ENCODE measurements at regions not wholly inside any gene's neighbourhood (a gene's known extent, or its start where the extent isn't known, plus 50 kb on each side); places are given as distances from the start of the nearest gene placed in this dataset.

DNA sequence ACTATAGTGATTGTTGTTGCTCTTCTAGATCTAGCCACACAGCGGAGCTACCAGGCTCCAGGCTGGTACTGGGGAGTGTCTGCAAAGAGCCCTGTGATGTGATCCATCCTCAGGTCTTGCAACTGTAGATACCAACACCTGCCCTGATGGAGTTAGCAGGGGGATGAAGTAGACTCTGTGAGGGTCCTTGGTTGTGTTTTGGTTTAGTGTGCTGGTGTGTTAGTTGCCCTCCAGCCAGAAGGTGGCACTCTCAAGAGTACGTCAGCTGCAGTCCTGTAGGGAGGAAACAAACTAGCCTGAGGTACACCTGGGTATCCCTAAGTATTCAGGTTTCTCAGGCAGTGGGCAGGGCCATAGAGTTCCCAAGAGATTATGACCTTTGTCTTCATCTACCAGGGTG lies 81.2 kb upstream of the TMPRSS2 start:
- Histone ChIP-seq H3K9me3 (ENCODE audit: control insufficient read depth, low read length) (no peaks in the 10 kb centered on the region), H3K4me2 (ENCODE audit: low read length) (no peak overlapping the region), H3K9ac (no peak overlapping the region), H3K4me1 (no peaks in the 10 kb centered on the region), H3K27me3 (ENCODE audit: control insufficient read depth, insufficient read depth, low read length) (no peaks in the 10 kb centered on the region), H3K36me3 (ENCODE audit: control insufficient read depth, insufficient read depth, low read length) (no peaks in the 10 kb centered on the region), H2AFZ (no peak overlapping the region), H3K4me3 (ENCODE audit: low read depth, low read length) (no peak overlapping the region), H3K27ac (no peak overlapping the region), H3K79me2 (no peaks in the 10 kb centered on the region)
- TF ChIP-seq CTCF (IDR thresholded peaks at IDR 0.05), result no peak

DNA sequence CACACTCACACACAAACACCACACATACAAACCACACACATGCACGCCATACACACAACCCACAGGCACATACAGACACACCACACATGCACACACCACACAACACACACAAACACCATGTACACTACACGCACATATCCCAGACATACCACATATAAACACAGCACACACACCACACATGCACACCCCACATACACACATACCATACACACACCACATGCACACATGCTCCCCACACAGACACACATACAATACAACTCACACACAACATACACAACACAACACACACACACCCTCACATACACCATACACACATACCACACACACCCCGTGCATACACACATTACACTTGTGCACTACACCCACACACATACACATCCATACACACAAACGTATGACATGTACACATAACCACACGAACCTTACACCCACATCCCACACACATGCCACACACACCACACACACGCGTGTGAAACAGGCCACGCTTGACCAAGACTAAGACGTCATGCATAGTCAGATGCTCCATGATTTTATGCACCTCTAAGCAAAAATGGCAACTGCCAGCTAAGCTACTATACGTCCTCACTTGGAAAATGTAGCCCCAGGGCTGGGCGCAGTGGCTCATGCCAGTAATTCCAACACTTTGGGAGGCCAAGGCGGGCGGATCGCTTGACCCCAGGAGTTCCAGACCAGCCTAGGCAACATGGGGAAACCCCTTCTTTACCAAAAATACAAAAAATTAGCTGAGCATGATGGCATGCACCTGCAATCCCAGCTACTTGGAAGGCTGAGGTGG lies 77.4 kb upstream of the TMPRSS2 start:
- Histone ChIP-seq H3K9me3 (ENCODE audit: control insufficient read depth, low read length) (no peaks in the 10 kb centered on the region), H3K27me3 (ENCODE audit: control insufficient read depth, insufficient read depth, low read length) (no peaks in the 10 kb centered on the region), H3K4me3 (ENCODE audit: low read depth, low read length) (no peak overlapping the region), H3K79me2 (no peaks in the 10 kb centered on the region), H3K36me3 (ENCODE audit: control insufficient read depth, insufficient read depth, low read length) (no peaks in the 10 kb centered on the region), H2AFZ (no peak overlapping the region), H3K9ac (no peak overlapping the region), H3K27ac (no peak overlapping the region), H3K4me2 (ENCODE audit: low read length) (no peak overlapping the region), H3K4me1 (no peaks in the 10 kb centered on the region)
- no peak for TF ChIP-seq CTCF (IDR thresholded peaks at IDR 0.05)

GRCh38 chr21:41584603-41585176 lies 76.7 kb upstream of the TMPRSS2 start:
- no peak overlapping the region for H2AFZ ChIP-seq
- no peak overlapping the region for H3K9ac ChIP-seq
- no peaks in the 10 kb centered on the region for H3K9me3 ChIP-seq (ENCODE audit: control insufficient read depth, low read length)
- TF ChIP-seq CTCF (IDR thresholded peaks at IDR 0.05), result no peak
- no peaks in the 10 kb centered on the region for H3K36me3 ChIP-seq (ENCODE audit: control insufficient read depth, insufficient read depth, low read length)
- no peaks in the 10 kb centered on the region for H3K79me2 ChIP-seq
- no peaks in the 10 kb centered on the region for H3K27me3 ChIP-seq (ENCODE audit: control insufficient read depth, insufficient read depth, low read length)
- H3K4me1 ChIP-seq, result no peaks in the 10 kb centered on the region
- no peak overlapping the region for H3K4me2 ChIP-seq (ENCODE audit: low read length)
- H3K4me3 ChIP-seq (ENCODE audit: low read depth, low read length), result no peak overlapping the region
- no peak overlapping the region for H3K27ac ChIP-seq

DNA sequence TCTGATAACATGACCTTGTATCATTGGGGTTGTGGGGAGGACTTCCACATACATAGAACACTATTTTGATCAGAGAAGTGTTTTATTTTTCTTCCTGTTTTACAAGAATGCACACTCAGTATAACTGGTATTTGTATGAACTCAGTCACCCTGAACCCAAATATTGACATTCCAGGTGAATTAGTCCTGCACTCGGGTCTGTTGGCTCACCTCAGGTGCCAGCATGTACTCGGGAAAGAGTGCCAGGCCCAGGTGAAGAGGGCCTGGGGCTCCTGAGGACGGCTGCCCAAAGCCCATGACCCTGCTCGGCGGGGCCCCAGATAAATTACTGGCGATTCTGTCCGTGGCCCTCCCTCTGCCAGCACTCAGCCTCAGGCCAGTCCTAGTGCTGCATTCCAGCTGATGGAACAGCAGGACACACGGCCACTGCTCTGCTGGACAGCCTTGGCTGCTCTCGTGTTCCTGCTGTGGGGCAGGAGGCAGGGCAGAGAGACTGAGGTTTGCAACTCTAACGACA lies 75.4 kb upstream of the TMPRSS2 start:
- Histone ChIP-seq H3K36me3 (ENCODE audit: control insufficient read depth, insufficient read depth, low read length) (no peaks in the 10 kb centered on the region), H3K9me3 (ENCODE audit: control insufficient read depth, low read length) (no peaks in the 10 kb centered on the region), H3K27me3 (ENCODE audit: control insufficient read depth, insufficient read depth, low read length) (no peaks in the 10 kb centered on the region), H2AFZ (no peak overlapping the region), H3K79me2 (no peaks in the 10 kb centered on the region), H3K4me2 (ENCODE audit: low read length) (no peak overlapping the region), H3K27ac (no peak overlapping the region), H3K9ac (no peak overlapping the region), H3K4me1 (no peaks in the 10 kb centered on the region), H3K4me3 (ENCODE audit: low read depth, low read length) (no peak overlapping the region)
- TF ChIP-seq CTCF (IDR thresholded peaks at IDR 0.05), result no peak

All from parathyroid adenoma (tissue), 2 donors.